ENCODE measurements at regions not wholly inside any gene's neighbourhood (a gene's known extent, or its start where the extent isn't known, plus 50 kb on each side); places are given as distances from the start of the nearest gene placed in this dataset.

DNA sequence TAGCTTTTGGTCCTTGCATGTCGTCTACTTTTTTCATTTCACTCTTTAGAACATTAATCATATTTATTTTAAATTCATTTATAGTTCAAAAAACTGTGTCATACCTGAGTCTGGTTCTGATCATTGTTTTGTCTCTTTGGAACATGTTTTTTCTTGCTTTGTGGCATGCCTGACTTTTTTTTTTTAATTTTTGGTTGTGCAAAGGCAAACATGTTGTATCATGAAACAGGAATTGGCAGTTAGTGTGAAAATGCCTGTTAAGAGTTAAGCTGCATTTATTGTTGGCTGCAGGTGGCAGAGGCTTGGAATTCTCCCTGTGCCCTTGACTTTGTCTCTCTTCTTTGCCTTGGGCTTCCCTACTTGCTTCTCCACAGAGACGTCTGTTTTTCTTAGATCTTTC is 525.0 kb upstream of the ADARB2 start (continued):
- TF ChIP-seq, protein P1, sequence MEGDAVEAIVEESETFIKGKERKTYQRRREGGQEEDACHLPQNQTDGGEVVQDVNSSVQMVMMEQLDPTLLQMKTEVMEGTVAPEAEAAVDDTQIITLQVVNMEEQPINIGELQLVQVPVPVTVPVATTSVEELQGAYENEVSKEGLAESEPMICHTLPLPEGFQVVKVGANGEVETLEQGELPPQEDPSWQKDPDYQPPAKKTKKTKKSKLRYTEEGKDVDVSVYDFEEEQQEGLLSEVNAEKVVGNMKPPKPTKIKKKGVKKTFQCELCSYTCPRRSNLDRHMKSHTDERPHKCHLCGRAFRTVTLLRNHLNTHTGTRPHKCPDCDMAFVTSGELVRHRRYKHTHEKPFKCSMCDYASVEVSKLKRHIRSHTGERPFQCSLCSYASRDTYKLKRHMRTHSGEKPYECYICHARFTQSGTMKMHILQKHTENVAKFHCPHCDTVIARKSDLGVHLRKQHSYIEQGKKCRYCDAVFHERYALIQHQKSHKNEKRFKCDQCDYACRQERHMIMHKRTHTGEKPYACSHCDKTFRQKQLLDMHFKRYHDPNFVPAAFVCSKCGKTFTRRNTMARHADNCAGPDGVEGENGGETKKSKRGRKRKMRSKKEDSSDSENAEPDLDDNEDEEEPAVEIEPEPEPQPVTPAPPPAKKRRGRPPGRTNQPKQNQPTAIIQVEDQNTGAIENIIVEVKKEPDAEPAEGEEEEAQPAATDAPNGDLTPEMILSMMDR (conservative IDR thresholded peaks at IDR 0.05; ENCODE audit: low read depth in 2 of 2): no peak
- TF ChIP-seq EZH2phosphoT487 (IDR thresholded peaks at IDR 0.05; ENCODE audit: unreplicated experiment): no peak
- no peak for TF ChIP-seq NANOG (IDR thresholded peaks at IDR 0.05; ENCODE audit: borderline replicate concordance)
- TF ChIP-seq EZH2 (IDR thresholded peaks at IDR 0.05; ENCODE audit: low read depth, unreplicated experiment): no peak
- TF ChIP-seq CREB1 (CRISPR knock-in tag; IDR thresholded peaks at IDR 0.05; ENCODE audit: low read depth): no peak
- TF ChIP-seq, protein P2, sequence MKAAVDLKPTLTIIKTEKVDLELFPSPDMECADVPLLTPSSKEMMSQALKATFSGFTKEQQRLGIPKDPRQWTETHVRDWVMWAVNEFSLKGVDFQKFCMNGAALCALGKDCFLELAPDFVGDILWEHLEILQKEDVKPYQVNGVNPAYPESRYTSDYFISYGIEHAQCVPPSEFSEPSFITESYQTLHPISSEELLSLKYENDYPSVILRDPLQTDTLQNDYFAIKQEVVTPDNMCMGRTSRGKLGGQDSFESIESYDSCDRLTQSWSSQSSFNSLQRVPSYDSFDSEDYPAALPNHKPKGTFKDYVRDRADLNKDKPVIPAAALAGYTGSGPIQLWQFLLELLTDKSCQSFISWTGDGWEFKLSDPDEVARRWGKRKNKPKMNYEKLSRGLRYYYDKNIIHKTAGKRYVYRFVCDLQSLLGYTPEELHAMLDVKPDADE (IDR thresholded peaks at IDR 0.05): no peak

DNA sequence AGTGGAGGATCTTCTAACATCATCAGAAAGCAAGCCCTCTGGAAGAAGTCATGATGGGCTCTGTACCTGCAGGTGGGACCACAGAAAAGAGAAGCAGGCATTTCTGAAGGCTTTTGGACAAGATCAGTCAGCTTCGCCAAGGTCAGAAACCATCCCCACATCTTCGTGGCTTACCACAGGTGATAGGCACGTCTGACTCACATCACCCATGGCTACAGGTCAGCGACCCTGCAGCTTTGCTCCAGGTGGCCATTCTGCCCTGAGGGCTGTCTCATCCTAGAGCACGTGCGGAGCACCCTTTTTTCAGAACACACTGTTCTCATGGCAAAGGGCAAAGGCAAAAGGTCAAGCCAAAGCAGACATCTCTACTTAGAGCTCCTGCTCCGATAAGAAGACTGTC is 518.9 kb upstream of the ADARB2 start:
- Histone ChIP-seq H3K36me3 (ENCODE audit: insufficient read depth) (no peaks in the 10 kb centered on the region), H3K79me2 (replicated peaks; ENCODE audit: insufficient read depth) (no peaks in the 10 kb centered on the region), H3K9me2 (ENCODE audit: insufficient read depth) (no peaks in the 10 kb centered on the region), H3F3A (replicated peaks; ENCODE audit: low read depth) (no peaks in the 10 kb centered on the region), H3K4me3 (no peak overlapping the region), H4K20me1 (replicated peaks; ENCODE audit: insufficient read depth) (no peaks in the 10 kb centered on the region), H3K4me2 (no peak overlapping the region), H3K4me1 (ENCODE audit: insufficient read depth) (no peaks in the 10 kb centered on the region), H3K27me3 (ENCODE audit: insufficient read depth) (no peaks in the 10 kb centered on the region), H3K27ac (ENCODE audit: low read depth) (no peak overlapping the region), H2AFZ (no peak overlapping the region)
- DNase-seq (ENCODE audit: low spot score): no peak
- H3K27ac Mint-ChIP-seq: no peak overlapping the region
- H3K9me3 Mint-ChIP-seq: peaks cover 9% of the 10 kb centered on the region
- no peak overlapping the region for H3K4me3 Mint-ChIP-seq
- no peaks in the 10 kb centered on the region for H3K27me3 Mint-ChIP-seq (ENCODE audit: insufficient read depth, low read depth, poor library complexity)
- no peaks in the 10 kb centered on the region for H3K4me1 Mint-ChIP-seq
- no peak for ATAC-seq
- H3K36me3 Mint-ChIP-seq (ENCODE audit: low read depth): peaks cover 6% of the 10 kb centered on the region; the same call in 2 of the 3 replicates
- TF ChIP-seq STAT1 (IDR thresholded peaks at IDR 0.05; ENCODE audit: unreplicated experiment) (no peak), CREB1 (CRISPR knock-in tag; IDR thresholded peaks at IDR 0.05; ENCODE audit: low read depth) (no peak), JUNB (IDR thresholded peaks at IDR 0.05; ENCODE audit: unreplicated experiment) (no peak), EZH2 (IDR thresholded peaks at IDR 0.05; ENCODE audit: low read depth, unreplicated experiment) (no peak), ZNF331 (CRISPR knock-in tag; IDR thresholded peaks at IDR 0.05; ENCODE audit: low read depth) (no peak)
- TF ChIP-seq, protein P3, sequence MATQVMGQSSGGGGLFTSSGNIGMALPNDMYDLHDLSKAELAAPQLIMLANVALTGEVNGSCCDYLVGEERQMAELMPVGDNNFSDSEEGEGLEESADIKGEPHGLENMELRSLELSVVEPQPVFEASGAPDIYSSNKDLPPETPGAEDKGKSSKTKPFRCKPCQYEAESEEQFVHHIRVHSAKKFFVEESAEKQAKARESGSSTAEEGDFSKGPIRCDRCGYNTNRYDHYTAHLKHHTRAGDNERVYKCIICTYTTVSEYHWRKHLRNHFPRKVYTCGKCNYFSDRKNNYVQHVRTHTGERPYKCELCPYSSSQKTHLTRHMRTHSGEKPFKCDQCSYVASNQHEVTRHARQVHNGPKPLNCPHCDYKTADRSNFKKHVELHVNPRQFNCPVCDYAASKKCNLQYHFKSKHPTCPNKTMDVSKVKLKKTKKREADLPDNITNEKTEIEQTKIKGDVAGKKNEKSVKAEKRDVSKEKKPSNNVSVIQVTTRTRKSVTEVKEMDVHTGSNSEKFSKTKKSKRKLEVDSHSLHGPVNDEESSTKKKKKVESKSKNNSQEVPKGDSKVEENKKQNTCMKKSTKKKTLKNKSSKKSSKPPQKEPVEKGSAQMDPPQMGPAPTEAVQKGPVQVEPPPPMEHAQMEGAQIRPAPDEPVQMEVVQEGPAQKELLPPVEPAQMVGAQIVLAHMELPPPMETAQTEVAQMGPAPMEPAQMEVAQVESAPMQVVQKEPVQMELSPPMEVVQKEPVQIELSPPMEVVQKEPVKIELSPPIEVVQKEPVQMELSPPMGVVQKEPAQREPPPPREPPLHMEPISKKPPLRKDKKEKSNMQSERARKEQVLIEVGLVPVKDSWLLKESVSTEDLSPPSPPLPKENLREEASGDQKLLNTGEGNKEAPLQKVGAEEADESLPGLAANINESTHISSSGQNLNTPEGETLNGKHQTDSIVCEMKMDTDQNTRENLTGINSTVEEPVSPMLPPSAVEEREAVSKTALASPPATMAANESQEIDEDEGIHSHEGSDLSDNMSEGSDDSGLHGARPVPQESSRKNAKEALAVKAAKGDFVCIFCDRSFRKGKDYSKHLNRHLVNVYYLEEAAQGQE (IDR thresholded peaks at IDR 0.05; ENCODE audit: unreplicated experiment): no peak
- TF ChIP-seq, protein P1 (conservative IDR thresholded peaks at IDR 0.05; ENCODE audit: low read depth in 2 of 2): no peak
